ENCODE measurements at regions not wholly inside any gene's neighbourhood (a gene's known extent, or its start where the extent isn't known, plus 50 kb on each side); places are given as distances from the start of the nearest gene placed in this dataset.

DNA sequence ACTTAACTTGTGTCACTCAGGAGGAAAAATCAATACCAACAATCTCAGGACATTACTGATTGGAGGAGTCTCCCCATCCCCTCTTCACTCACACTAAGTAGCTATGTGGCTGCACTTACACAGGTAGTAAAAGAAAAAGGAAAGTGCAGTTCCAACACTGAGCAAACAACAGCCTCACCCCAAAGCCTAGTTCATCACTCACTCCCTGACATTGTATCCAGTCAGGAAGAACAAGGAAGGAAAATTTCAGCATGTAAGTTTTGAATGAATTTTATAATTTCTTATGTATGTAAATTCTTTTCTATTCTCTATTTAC is 273.4 kb downstream of the IGSF11 start:
- no peaks in the 10 kb centered on the region for H3K36me3 ChIP-seq (replicated peaks in 1 of 2)
- no peaks in the 10 kb centered on the region for H3K9me3 ChIP-seq (replicated peaks in 1 of 3)
- intact Hi-C loops (cut with DNase I): no loop called here
- DNase-seq: no peak
- H3K4me1 ChIP-seq (replicated peaks in 1 of 2): no peaks in the 10 kb centered on the region
- no peak overlapping the region for H3K27ac ChIP-seq
- no peaks in the 10 kb centered on the region for H3K27me3 ChIP-seq
- TF ChIP-seq, protein P1, sequence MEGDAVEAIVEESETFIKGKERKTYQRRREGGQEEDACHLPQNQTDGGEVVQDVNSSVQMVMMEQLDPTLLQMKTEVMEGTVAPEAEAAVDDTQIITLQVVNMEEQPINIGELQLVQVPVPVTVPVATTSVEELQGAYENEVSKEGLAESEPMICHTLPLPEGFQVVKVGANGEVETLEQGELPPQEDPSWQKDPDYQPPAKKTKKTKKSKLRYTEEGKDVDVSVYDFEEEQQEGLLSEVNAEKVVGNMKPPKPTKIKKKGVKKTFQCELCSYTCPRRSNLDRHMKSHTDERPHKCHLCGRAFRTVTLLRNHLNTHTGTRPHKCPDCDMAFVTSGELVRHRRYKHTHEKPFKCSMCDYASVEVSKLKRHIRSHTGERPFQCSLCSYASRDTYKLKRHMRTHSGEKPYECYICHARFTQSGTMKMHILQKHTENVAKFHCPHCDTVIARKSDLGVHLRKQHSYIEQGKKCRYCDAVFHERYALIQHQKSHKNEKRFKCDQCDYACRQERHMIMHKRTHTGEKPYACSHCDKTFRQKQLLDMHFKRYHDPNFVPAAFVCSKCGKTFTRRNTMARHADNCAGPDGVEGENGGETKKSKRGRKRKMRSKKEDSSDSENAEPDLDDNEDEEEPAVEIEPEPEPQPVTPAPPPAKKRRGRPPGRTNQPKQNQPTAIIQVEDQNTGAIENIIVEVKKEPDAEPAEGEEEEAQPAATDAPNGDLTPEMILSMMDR (IDR thresholded peaks at IDR 0.05): no peak
- no peak for TF ChIP-seq POLR2A (IDR thresholded peaks at IDR 0.05)
- no peak overlapping the region for H3K4me3 ChIP-seq

- no peaks in the 10 kb centered on the region for H3K9me3 ChIP-seq (replicated peaks in 1 of 3)
- WGBS, 4 donors: 92 to 99% (median 94%) methylated on average over 3 of the region's 3 CpGs
- H3K27me3 ChIP-seq: no peaks in the 10 kb centered on the region
- TF ChIP-seq POLR2A (IDR thresholded peaks at IDR 0.05): no peak
- TF ChIP-seq, protein P1 (IDR thresholded peaks at IDR 0.05): no peak
- H3K4me1 ChIP-seq (replicated peaks in 1 of 2): no peaks in the 10 kb centered on the region
- no peak overlapping the region for H3K4me3 ChIP-seq
- H3K27ac ChIP-seq: no peak overlapping the region
- no peaks in the 10 kb centered on the region for H3K36me3 ChIP-seq (replicated peaks in 1 of 2)
- intact Hi-C loops (cut with DNase I): no loop called here
- no peak for DNase-seq
Observed at GRCh38 chr3:118765636-118766305, 268.9 kb downstream of the IGSF11 start.

- Histone ChIP-seq H3K36me3 (replicated peaks in 1 of 2) (no peaks in the 10 kb centered on the region), H3K27me3 (no peaks in the 10 kb centered on the region), H3K27ac (no peak overlapping the region), H3K4me1 (replicated peaks in 1 of 2) (no peaks in the 10 kb centered on the region), H3K4me3 (no peak overlapping the region), H3K9me3 (replicated peaks in 1 of 3) (no peaks in the 10 kb centered on the region)
- intact Hi-C loops (cut with DNase I): no loop called here
- TF ChIP-seq, protein P1 (IDR thresholded peaks at IDR 0.05): no peak
- TF ChIP-seq POLR2A (IDR thresholded peaks at IDR 0.05): no peak
- DNase-seq: no peak
Observed at GRCh38 chr3:118766306-118766669, 268.4 kb downstream of the IGSF11 start.

DNA sequence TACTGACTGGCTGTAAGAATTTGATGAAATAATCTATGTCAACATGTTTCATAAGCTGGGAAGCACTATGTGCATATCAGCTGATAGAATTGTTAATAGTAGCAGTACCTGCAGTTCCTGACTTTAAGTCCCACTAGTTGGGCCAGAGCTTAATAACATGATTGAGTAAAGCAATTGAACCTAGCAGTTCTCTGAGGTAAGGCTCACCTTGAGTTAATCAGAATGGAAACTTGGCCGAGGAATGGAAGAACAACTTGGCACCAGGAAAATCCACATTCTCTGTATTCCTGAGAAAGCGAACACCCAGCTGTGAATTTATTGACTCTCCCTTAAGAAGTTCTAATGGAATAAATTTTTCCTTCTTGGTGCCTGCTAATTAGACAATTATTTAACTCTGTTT is 262.6 kb downstream of the IGSF11 start:
- Histone ChIP-seq H3K27ac (no peak overlapping the region), H3K27me3 (no peaks in the 10 kb centered on the region), H3K36me3 (replicated peaks in 1 of 2) (no peaks in the 10 kb centered on the region), H3K4me1 (replicated peaks in 1 of 2) (no peaks in the 10 kb centered on the region), H3K9me3 (replicated peaks in 1 of 3) (no peaks in the 10 kb centered on the region), H3K4me3 (no peak overlapping the region)
- TF ChIP-seq, protein P1 (IDR thresholded peaks at IDR 0.05): no peak
- TF ChIP-seq POLR2A (IDR thresholded peaks at IDR 0.05): no peak
- DNase-seq: no peak
- intact Hi-C loops (cut with DNase I): no loop called here
- 71 to 83% (median 82%) methylated on average over 2 of the region's 2 CpGs for WGBS, 4 donors

All from adrenal gland (tissue), 9 donors.